GM12875 (cell line): ENCODE measurements at regions not wholly inside any gene's neighbourhood (a gene's known extent, or its start where the extent isn't known, plus 50 kb on each side); places are given as distances from the start of the nearest gene placed in this dataset.
"Not testable (repeated sequence)": the region's sequence is repeated elsewhere in the genome, so short reads cannot be mapped to it uniquely, and the experiment has no call there.

Experiments
- H3K4me3 ChIP-seq: one replicate; pipeline ENCODE4 v1.5.1; 2011; ENCODE audit warnings: low read depth, low read length, control low read depth
- TF ChIP-seq, protein P1 (sequence below): IDR thresholded peaks from 2 replicates; pipeline ENCODE4 v1.5.1; 2011; ENCODE audit warnings: low read depth, mild to moderate bottlenecking, control low read depth, inconsistent platforms, low read length, moderate library complexity, borderline replicate concordance; ENCODE audit not compliant: insufficient read depth

DNA sequence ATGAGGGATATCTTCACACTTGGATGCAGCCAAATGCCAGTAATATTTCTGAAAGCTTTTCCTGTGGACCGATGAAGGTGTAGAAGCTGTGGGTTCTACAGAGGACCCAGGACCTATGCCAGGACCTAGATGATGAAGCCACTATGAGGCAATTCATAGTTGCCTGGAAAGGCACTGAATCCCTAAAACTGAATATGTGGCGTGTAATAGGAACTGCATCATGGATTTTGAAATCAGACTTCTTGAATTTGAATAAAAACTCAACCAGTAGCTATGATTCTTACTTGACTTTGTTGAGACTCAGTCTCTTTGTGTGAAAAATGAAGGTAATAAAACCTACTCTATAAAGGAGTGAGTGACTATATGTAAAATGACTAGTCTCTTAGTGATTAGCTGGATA, 89.9 kb upstream of the SGK1 start:
- H3K4me3 ChIP-seq, result no peak overlapping the region
- TF ChIP-seq, protein P1, sequence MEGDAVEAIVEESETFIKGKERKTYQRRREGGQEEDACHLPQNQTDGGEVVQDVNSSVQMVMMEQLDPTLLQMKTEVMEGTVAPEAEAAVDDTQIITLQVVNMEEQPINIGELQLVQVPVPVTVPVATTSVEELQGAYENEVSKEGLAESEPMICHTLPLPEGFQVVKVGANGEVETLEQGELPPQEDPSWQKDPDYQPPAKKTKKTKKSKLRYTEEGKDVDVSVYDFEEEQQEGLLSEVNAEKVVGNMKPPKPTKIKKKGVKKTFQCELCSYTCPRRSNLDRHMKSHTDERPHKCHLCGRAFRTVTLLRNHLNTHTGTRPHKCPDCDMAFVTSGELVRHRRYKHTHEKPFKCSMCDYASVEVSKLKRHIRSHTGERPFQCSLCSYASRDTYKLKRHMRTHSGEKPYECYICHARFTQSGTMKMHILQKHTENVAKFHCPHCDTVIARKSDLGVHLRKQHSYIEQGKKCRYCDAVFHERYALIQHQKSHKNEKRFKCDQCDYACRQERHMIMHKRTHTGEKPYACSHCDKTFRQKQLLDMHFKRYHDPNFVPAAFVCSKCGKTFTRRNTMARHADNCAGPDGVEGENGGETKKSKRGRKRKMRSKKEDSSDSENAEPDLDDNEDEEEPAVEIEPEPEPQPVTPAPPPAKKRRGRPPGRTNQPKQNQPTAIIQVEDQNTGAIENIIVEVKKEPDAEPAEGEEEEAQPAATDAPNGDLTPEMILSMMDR, result no peak

DNA sequence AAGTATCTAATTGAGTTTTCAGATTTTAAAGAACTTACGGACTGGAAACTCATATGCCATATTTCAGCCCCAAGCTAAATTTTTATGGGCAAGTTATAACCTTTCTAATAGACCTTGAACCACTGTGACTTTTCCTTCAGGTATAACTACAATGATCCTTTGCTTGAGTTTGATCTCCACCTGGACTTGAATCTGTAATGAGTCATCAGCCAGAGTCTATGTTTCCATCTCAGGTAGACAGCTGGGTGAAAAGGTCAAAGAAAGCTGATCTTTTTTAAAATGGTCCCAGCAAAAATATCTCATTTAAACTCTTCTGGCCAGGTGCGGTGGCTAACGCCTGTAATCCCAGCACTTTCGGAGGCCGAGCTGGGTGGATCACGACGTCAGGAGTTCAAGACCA, 88.4 kb upstream of the SGK1 start:
- no peak overlapping the region for H3K4me3 ChIP-seq
- TF ChIP-seq, protein P1, result no peak

DNA sequence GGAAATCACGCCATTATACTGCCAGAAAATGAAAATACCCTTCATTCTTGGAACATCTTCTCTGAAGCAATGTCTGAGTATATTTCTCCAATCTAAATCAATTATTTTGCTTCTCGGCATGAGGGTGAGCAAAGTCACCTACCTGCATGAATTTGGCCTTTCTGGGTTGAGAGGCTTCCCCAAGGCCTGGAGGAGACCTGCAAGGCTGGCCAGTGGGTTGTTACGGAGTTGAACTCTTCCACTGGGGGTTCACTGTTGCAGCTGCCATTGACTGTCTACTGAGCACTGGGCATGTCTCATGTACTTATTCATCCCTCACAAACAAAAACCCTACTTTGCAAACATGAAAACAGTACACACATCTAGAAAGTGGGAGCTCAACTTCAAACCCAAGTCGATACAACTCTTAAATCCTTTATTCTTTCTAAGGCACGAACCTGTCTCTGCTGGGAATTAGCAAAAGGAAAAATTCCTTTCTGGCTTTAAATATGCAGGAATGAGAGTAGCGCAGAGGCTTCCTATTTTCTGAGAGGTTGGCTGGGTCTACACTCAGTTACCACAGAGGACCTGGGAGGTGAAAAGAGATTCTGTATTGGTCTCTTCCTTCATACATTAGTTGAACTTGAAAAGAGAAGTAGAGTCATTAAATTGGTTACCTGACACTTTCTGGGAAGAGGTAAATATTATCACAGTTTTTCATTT, 87.6 kb upstream of the SGK1 start:
- no peak overlapping the region for H3K4me3 ChIP-seq
- TF ChIP-seq, protein P1, result no peak

DNA sequence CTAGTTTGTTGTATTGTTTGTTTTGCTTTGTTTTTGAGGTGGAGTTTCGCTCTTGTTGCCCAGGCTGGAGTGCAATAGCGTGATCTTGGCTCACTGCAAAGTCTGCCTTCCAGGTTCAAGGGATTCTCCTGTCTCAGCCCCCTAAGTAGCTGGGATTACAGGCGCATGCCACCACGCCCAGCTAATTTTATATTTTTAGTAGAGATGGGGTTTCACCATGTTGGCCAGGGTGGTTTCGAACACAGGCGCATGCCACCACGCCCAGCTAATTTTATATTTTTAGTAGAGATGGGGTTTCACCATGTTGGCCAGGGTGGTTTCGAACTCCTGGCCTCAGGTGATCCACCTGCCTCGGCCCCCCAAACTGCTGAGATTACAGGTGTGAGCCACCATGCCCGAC, 85.4 kb upstream of the SGK1 start:
- not testable (repeated sequence) for H3K4me3 ChIP-seq

DNA sequence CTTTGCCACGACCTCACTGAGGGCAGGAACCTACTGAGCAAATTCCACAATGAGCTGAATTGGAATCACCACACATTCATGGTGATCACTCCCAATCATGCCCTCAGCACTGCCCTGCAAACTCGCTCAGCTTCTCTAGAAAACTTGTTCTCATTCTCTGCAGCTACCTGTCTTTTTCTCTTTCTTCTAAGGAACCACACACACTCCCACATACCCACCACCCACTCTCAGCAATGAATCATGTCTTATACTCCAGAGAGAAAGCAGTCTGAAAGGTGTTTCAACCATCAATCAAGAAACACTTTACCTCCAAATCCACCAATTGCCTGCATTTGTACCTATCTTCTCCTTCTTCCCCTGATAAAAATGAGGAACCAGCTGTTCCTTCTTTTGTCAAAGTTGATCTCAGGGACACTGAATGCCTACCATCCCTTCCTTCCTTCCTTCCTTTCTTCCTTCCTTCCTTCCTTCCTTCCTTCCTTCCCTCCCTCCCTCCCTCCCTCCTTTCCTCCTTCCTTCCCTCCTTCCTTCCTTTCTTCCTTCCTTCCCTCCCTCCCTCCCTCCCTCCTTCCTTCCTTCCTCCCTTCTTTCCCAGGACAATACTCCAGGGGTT, 84.6 kb upstream of the SGK1 start:
- no peak overlapping the region for H3K4me3 ChIP-seq
- TF ChIP-seq, protein P1, result no peak

DNA sequence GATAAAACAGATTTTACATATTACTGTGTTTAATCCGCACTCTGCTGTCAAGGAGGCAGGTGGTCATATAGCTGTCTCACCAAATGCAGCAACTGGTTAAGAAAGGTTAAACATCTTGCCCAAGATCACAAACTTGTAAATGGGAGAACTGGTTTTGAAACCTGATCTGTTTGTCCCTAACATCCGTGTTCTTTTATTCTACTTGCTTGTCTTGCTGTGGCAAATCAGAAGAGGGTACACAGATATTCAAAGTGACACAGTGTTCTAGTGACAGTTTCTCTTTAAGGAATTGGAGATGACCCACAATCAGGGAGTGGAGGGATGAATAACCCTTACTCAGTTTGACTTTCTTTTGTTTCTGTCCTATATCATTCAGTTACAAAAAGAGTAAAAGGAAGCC, 83.0 kb upstream of the SGK1 start:
- TF ChIP-seq, protein P1, result no peak

DNA sequence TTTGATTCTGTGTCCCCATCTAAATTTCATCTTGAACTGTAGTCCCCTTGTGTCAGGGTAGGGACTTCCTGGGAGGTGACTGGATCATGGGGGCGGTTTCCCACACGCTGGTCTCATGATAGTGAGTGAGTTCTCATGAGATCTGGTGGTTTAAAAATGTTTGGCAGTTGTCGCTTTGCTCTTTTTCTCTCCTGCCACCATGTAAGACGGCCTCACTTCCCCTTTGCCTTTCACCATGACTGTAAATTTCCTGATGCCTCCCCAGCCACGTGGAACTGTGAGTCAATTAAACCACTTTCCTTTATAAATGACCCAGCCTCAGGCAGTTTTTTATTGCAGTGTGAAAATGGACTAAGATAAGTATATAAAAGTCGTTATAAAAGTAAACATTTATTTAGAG, 80.5 kb upstream of the SGK1 start:
- no peak overlapping the region for H3K4me3 ChIP-seq
- TF ChIP-seq, protein P1, result no peak

More for the DNA sequence above, 83.0 kb upstream of the SGK1 start:
- no peak overlapping the region for H3K4me3 ChIP-seq

DNA sequence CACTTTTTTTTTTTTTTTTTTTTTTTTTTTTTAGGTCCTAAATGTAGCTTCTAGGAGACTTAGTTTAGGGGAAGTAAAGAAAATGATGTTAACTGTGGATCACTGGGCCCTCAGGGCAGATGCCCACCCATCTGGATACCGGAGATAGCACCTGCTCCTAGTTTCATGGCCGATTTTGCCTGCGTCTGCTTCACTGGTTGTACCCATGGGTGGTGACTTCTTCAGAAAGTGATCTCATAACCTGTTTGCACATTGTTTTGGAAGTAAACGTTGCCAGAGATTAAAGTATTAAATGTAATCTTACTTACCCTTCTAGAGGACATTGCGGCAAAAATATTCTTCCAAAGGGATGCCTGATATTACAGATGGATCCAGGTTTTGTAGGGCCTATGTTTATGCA, 79.8 kb upstream of the SGK1 start:
- no peak overlapping the region for H3K4me3 ChIP-seq
- TF ChIP-seq, protein P1, result no peak
